HK-2 (cell line): ENCODE measurements at regions not wholly inside any gene's neighbourhood (a gene's known extent, or its start where the extent isn't known, plus 50 kb on each side); places are given as distances from the start of the nearest gene placed in this dataset.

Experiments
- DNase-seq: peaks from one replicate; pipeline ENCODE4 v3.0.0-alpha.2; 2018; ENCODE audit not compliant: unreplicated experiment

DNA sequence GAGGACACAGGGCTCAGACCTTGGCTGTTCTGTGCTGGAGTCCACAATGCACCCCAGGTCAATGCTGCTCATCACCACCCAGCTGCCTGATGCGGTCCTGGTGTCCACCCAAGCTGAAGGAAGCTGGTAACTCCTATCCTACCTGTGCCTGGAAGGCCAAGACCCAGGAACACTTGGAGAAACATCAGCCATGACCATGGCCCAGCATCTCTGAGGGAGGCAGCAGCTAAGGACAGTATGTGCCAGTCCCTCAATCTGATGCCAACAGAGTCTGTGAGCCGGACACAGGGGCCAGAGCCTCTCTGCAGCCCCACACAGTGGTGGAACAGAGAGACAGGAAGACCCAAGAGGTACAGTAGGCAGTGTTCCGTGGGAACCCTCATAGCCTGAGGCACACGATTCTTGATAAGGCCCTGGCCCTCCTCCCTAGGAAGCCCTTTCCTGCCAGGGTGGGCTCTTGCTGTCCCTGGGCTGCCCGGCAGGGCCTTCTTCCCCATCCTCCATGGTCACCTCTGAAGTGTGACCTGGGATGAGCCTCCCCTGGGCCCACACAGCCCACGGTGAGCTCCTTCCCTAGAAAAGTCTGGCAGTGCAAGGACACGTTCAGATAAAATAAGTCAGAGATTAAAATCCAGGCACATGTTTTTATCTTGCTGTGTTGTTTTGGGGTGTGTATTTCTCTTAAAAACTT is 170.7 kb downstream of the THBS2 start:
- DNase-seq = no peak

DNA sequence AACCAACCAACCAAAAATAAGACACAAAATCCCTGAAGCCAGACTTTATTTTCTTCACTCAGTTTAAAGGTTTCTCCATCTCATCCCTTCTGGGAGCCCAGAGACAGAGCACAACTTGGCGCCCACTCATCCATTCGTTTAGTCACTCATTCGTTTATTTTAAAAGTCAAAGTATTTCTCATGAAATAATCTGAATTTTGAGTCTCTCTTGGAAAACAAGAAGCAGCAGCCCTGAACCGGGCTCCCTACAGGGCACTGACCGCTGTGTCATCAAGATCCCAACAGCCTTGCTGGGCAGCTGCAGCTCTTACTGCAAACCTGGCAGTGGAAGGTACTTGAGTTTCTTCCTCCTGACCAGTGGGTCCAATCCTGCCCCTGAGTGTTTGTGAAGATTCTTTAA is 171.6 kb downstream of the THBS2 start:
- DNase-seq = no peak

- DNase-seq = no peak
These were observed 172.4 kb downstream of the THBS2 start for GRCh38 chr6:169081248-169081647.

DNA sequence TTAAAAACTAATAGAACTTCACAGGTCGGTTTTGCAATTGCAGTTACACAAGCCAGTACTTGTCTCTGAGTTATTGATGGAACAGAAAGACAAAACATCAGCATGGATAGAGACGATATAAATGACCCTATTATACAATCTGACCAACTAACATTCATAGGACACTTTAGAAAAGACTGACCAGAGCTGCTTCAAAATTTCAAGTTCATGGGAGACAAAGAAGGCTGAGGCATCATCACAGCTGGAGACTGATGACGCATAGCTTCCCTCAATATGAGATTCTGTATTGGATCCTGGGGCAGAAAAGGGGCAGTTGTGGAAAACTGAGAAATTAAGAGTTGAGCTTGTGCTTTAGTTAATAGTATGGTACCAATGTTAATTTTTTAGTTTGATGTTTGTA is 174.0 kb downstream of the THBS2 start:
- DNase-seq = no peak

GRCh38 chr6:169078399-169079145 is 175.1 kb downstream of the THBS2 start:
- no peak for DNase-seq

DNA sequence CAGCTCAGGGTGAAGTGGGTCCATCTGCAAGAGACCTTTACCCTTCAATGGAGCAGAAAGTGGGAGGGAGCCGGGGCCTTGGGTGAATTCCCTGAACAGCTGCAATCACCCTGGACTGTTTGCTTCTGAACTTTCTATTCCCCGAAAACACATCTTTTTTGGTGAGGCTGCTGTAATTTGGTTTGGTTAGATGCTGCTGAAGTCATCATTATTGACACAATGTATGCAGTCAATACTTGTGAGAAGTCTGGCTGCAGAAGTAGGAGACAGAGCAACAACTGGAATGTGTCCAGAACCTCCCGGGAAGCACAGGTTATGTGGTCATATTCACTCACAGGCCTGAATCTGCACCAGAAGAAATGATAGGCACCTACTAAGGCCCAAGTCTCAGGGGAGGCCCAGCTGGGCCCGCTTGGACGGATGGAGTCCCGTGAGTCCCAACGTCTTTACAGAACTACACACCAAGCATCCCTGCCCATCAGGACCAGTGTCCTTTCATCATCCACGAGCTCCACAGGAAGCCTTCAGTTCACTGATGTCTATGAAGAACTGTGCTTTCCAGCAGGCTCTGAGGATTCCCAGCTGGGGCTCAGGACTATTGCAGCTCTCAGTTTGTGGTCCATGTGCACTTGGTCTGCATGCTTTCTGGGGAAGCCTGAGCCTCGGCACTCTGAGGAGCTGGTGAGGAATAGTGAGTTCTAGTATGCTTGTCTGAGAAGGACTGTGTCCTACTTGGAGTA is 177.6 kb downstream of the THBS2 start:
- no peak for DNase-seq

- DNase-seq = no peak
These were observed 178.3 kb downstream of the THBS2 start for GRCh38 chr6:169075211-169075914.

- no peak for DNase-seq
These were observed 179.1 kb downstream of the THBS2 start for GRCh38 chr6:169074526-169074925.

DNA sequence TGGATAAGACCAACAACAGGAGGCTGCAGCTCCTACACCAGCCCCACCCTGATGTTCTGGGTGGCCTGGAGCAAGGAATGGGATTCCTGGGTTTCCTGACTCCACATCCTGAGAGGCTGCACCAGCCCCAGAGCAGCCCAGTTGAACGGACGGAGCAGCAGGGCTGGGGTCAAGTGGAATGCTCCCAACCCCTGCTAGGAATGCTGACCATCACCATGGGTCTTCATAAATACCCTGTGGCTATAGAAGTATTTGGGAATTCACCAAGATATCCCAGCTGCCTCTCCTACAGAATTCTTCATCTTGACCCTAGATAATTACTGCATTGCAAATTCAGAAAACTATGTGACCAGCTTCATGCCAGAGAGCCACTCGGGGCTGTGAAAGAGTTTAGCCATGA is 180.3 kb downstream of the THBS2 start:
- DNase-seq = no peak

DNA sequence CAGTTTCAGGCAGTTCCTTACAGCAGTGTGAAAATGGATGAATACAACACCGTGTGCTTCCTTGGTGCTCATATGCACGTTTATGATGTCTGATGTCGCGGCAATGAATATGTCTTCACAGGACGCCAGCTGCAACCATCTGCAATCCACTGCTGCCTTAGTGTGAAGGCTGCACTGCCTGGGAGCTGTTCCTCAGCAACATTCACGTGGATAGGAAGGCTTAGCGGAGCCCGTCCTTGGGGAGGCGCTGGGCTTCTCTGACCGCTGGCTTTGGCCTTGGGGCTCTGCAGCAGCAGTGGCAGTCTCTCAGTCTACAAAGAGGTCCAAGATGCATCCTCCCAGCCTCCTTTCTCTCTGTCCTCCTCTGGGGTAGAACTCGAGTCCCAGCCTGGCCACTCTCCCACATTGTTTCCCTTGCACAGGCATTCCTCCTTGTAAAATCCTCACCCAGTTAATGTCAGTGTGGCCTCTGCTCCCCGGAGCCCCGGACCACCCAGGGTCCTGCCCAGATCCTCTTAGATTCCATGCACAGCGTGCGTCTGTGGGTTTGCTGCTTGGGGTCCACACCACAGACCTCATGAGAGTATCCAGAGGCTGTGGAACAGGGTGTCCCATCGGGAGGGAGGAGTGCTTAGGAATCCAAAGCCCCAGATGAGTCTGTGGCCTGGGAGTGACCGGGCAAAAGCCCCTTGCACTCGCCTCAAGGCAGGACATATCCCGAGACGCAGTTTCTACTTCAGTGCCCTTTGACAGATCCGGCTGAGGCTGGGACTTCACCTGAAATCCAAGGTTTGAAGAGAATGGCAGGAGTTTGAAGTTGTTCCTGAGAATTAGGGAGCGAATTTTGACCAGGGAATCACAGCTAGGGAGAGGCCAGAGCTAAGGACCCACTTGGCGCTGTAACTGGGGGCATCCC is 181.3 kb downstream of the THBS2 start:
- DNase-seq = no peak

DNA sequence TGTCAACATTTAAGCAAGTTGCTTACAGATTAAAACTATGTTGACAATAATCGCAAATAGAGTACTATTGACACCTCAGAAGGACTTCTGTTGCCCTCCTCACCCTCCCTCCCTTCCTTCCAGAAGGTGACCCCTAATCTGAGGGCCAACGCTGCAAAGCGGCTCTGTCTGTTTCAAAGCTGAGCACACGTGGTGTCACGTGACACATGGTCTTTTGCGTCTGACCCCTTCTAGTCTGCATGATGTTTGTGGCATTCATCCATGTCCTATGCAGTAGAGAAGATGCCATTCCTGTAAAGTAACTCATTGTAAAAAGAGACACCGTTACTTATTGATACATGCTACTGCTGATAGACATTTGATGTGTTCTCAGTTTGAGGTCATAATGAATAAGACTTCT is 182.3 kb downstream of the THBS2 start:
- DNase-seq = no peak

DNA sequence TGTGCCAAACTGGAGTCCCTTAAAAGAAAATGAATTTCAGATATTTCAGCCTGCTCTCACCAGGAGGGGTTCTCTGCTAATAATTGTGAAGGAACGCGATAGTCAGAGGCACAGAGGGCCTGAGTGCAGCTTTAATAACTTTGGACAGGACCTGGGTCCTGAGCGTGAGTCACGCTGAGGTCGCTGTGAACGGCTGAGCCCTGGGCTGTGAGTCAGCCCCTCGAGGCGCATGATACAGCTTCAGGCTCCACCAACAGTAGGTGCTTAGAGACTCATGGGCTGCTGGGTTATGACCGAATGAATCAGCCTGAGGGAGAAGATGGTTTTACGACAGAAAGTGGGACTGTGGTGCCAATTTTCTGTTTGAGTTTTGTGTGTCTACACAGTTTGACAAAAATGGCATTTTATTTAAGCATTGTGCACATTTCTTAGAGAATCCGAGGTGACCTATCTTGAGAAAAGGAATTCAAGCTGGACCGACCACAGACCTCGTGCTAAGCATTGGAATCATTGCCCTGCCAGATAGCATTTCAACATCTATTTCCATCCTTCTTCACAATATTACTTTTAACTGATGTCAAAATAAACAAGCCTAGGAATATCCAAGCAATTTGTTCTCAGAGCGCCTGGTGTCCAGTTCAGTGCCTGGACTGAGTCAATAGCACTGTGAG is 183.0 kb downstream of the THBS2 start:
- peak; percentile 88 for DNase-seq

GRCh38 chr6:169069356-169069755 is 184.3 kb downstream of the THBS2 start:
- DNase-seq = no peak

GRCh38 chr6:169064194-169064593 is 189.5 kb downstream of the THBS2 start:
- DNase-seq = no peak

DNA sequence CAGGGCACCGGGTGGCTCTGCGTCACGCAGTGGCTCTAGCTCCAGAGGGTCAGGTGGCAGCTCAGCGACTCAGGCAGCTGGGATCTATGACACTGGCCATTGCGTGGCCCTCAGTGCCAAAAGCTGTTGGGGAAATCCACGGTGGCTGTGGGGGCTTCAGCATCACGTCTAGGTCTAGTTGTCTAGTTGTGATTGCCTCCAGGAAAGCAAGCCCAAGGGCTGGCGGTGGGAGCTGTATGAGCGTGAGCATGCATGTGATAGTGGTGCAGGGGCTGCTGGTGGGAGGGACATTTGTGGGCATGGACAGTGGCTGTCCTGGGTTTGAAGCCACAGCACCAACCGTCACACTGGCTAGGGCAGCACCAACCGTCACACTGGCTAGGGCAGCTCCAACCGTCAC is 191.4 kb downstream of the THBS2 start:
- DNase-seq = no peak

DNA sequence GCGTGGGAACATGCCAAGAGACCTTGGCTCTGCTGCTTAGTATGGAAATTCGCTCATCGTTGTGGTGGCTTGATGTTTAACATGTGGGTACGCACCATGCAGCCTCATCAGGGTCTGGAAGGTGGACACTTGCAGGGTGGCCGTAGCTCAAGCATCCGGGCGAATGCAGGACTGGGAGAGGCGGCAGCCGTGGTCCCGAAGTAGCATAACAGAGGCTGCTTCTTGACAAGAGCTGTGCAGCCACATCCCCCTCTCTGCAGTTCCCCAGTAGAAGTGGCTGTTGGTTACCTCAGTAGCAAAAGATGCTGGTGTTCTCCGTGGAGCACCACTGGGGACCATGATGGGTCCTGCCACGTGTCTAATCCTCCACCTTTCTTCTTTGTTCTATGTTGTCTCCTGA is 195.0 kb downstream of the THBS2 start:
- no peak for DNase-seq

DNA sequence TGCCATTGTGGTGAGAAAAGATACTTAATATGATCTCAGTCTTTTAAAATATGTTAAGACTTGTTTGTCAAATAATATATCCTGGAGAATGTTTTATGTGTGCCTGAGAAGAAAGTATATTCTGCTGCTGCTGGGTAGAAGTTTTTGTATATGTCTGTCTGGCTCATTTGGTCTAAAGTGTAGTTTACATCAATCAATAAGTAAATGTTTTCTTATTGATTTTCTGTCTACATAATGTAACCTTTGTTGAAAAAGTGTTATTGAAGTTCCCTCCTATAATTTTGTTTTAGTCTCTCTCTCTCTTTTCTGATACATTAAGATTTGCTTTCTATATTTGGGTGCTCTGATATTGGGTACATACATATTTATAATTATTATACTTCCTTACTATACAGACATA is 201.2 kb downstream of the THBS2 start:
- DNase-seq = no peak

DNA sequence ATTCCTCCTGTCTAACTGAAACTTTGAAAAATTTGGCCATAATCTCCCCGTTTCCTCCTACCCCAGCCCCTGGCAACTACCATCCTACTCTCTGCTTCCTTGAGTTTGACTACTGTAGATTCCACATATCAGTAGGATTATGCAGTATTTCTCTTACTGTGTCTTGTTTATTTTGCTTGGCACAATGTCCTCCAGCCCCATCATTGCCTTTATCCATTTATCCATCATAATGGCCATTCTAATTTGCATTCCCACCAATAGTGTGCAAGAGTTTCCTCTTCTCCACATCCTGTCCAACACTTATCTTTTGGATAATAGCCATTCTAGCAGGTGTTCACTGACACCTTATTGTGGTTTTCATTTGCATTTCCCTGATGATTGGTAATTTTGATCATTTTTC is 202.3 kb downstream of the THBS2 start:
- DNase-seq = no peak

DNA sequence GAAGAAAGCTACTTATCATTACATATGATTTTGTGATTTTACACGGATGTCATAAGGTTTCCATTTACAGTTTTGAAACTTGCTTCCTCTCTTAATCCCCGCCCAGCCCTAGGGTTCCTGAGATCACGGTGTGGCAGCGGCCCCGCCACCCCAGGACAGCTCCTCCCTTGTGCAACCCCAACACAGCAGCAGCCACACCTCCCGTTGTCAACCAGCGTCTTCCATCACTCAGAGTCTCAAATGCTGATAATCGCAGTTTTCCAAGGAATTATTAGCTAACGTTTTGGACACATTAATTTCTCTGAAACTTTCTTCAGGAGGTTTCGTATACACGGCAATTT is 204.8 kb downstream of the THBS2 start:
- DNase-seq = no peak

- DNase-seq = no peak
These were observed 205.3 kb downstream of the THBS2 start for GRCh38 chr6:169048185-169048864.
